Ascending aorta (tissue), 2 donors: ENCODE measurements at regions not wholly inside any gene's neighbourhood (a gene's known extent, or its start where the extent isn't known, plus 50 kb on each side); places are given as distances from the start of the nearest gene placed in this dataset.

Experiments
- DNase-seq, 2 donors: peaks; one replicate each; pipeline ENCODE4 v3.0.0-alpha.2; 2019; ENCODE audit warnings: low spot score in 2 of 2
- H3K27ac ChIP-seq, 2 donors: fragments of 200-600 bp; sonication (generic); one replicate each; pipeline ENCODE4 v1.5.1; 2016 to 2017; ENCODE audit warnings: mild to moderate bottlenecking in 1 of 2
- H3K27me3 ChIP-seq: fragments of 200-600 bp; sonication (generic); one replicate; pipeline ENCODE4 v1.5.1; 2017
- H3K36me3 ChIP-seq, 2 donors: fragments of 200-600 bp; sonication (generic); one replicate each; pipeline ENCODE4 v1.5.1; 2016
- H3K4me1 ChIP-seq, 2 donors: fragments of 200-600 bp; sonication (generic); one replicate each; pipeline ENCODE4 v1.5.1; 2016 to 2017; ENCODE audit warnings: mild to moderate bottlenecking in 1 of 2
- H3K4me3 ChIP-seq, 2 donors: fragments of 200-600 bp; sonication (generic); one replicate each; pipeline ENCODE4 v1.5.1; 2016 to 2017; ENCODE audit warnings: mild to moderate bottlenecking in 1 of 2
- H3K9me3 ChIP-seq, 2 donors: fragments of 200-600 bp; sonication (generic); one replicate each; pipeline ENCODE4 v1.5.1; 2016
- intact Hi-C: fragments of 100-400 bp; cut with DNase I; formaldehyde crosslinking; loops from one replicate; pipeline ENCODE4 v1.15.1; 2023
- TF ChIP-seq, protein P1 (sequence below), 3 experiments: fragments of 200-600 bp in 2 of 3; fragments of 450-650 bp in 1 of 3; sonication (generic) in 2 of 3; IDR thresholded peaks; one replicate each; pipeline ENCODE4 v1.5.1; 2016 to 2019; ENCODE audit warnings: antibody characterized with exemption in 3 of 3, mild to moderate bottlenecking in 1 of 3, moderate library complexity in 1 of 3

DNA sequence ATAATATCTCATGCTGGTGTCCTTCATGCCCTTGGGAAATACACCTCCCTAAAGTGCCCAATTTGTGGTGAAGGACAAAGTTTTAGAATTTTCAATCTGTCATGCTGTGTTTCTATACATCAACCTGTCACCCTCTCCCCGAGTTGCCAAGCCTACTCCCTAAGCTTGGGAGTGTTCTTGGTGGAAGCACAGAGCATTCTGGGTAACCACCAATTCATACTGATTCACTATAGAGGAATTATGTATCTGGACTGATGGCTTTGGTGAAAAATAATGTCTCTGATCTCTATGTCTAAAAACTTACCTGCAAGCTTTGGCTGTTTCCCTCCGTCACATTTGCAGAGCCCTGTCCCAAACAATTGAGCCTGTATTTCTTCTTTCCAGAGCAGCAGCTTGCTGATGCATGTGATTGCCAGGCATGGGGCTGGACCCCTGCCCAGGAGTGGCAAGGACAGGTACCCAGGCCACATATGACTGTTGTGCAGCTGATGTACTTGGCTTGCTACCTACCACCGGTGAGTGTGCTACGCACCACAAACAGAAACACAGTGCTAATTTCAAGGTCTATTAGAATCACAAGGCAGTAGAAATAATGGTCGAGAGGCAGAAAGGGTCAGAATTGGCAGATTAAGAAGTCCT is 202.8 kb upstream of the CITED2 start:
- Histone ChIP-seq H3K4me1 (peaks cover 6 to 7% of the 10 kb centered on the region in 2 donors), H3K36me3 (no peaks in the 10 kb centered on the region), H3K9me3 (no peaks in the 10 kb centered on the region), H3K27me3 (no peaks in the 10 kb centered on the region), H3K4me3 (no peak overlapping the region), H3K27ac (peak overlapping the region; percentile 51 to 59)
- intact Hi-C loops = no loop called here
- TF ChIP-seq, protein P1, sequence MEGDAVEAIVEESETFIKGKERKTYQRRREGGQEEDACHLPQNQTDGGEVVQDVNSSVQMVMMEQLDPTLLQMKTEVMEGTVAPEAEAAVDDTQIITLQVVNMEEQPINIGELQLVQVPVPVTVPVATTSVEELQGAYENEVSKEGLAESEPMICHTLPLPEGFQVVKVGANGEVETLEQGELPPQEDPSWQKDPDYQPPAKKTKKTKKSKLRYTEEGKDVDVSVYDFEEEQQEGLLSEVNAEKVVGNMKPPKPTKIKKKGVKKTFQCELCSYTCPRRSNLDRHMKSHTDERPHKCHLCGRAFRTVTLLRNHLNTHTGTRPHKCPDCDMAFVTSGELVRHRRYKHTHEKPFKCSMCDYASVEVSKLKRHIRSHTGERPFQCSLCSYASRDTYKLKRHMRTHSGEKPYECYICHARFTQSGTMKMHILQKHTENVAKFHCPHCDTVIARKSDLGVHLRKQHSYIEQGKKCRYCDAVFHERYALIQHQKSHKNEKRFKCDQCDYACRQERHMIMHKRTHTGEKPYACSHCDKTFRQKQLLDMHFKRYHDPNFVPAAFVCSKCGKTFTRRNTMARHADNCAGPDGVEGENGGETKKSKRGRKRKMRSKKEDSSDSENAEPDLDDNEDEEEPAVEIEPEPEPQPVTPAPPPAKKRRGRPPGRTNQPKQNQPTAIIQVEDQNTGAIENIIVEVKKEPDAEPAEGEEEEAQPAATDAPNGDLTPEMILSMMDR (IDR thresholded peaks at IDR 0.05) = no peak
- DNase-seq = no peak

- TF ChIP-seq, protein P1 (IDR thresholded peaks at IDR 0.05) = no peak
- no peak for DNase-seq
- Histone ChIP-seq H3K36me3 (no peaks in the 10 kb centered on the region), H3K9me3 (no peaks in the 10 kb centered on the region), H3K27me3 (no peaks in the 10 kb centered on the region), H3K27ac (no peak overlapping the region), H3K4me1 (no peaks in the 10 kb centered on the region), H3K4me3 (no peak overlapping the region)
- intact Hi-C loops = no loop called here
Measured at GRCh38 chr6:139572001-139572400, 197.6 kb upstream of the CITED2 start.

DNA sequence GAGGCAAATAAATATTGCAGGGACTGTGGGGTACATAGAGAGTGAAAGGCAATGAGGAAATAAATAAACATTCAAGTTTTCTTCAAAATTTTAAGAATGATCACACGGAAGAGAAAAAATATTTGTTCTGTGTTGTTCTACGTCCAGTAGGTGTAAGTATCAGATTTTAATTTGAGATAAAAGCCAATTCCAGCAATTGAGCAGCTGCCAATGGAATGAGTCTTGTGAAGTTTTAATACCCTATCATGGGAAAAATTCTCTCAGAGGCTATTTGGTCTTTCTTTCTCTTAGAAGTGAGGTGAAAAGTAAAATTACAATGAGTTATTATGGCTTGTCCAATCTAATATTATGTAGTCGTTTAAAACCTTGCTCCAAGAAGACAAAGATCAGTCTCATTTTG is 195.7 kb upstream of the CITED2 start:
- Histone ChIP-seq H3K36me3 (no peaks in the 10 kb centered on the region), H3K27ac (no peak overlapping the region), H3K4me1 (no peaks in the 10 kb centered on the region), H3K9me3 (no peaks in the 10 kb centered on the region), H3K4me3 (no peak overlapping the region), H3K27me3 (no peaks in the 10 kb centered on the region)
- intact Hi-C loops = no loop called here
- no peak for DNase-seq
- TF ChIP-seq, protein P1 (IDR thresholded peaks at IDR 0.05) = no peak

- DNase-seq = no peak
- intact Hi-C loops = no loop called here
- Histone ChIP-seq H3K27ac (no peak overlapping the region), H3K4me3 (no peak overlapping the region), H3K27me3 (no peaks in the 10 kb centered on the region), H3K4me1 (no peaks in the 10 kb centered on the region), H3K9me3 (no peaks in the 10 kb centered on the region), H3K36me3 (no peaks in the 10 kb centered on the region)
- TF ChIP-seq, protein P1 (IDR thresholded peaks at IDR 0.05) = no peak
Measured at GRCh38 chr6:139569566-139569965, 195.1 kb upstream of the CITED2 start.

GRCh38 chr6:139568956-139569538 is 194.6 kb upstream of the CITED2 start:
- TF ChIP-seq, protein P1 (IDR thresholded peaks at IDR 0.05) = no peak

More at GRCh38 chr6:139568956-139569538, 194.6 kb upstream of the CITED2 start:
- Histone ChIP-seq H3K9me3 (no peaks in the 10 kb centered on the region), H3K36me3 (no peaks in the 10 kb centered on the region), H3K27ac (no peak overlapping the region), H3K27me3 (no peaks in the 10 kb centered on the region), H3K4me3 (no peak overlapping the region), H3K4me1 (no peaks in the 10 kb centered on the region)
- intact Hi-C loops = no loop called here
- no peak for DNase-seq
